ENCODE measurements at regions not wholly inside any gene's neighbourhood (a gene's known extent, or its start where the extent isn't known, plus 50 kb on each side); places are given as distances from the start of the nearest gene placed in this dataset.
"Not testable (repeated sequence)": the region's sequence is repeated elsewhere in the genome, so short reads cannot be mapped to it uniquely, and the experiment has no call there.

DNA sequence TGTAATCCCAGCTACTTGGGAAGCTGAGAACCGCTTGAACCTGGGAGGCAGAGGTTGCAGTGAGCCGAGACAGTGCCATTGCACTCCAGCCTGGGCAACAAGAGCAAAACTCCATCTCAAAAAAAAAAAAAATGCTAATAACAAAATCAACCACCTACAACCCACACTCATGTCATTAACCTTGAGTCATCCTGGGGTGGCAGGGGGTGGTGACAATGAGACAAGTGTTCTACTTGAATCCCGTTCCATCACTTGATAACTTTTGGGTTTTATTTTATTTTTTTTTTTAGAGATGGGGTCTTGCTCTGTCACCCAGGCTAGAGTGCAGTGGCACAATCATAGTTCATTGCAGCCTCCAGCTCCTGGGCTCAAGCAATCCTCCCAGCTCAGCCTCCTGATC lies 80.0 kb upstream of the PARD3 start:
- TF ChIP-seq, protein P1, sequence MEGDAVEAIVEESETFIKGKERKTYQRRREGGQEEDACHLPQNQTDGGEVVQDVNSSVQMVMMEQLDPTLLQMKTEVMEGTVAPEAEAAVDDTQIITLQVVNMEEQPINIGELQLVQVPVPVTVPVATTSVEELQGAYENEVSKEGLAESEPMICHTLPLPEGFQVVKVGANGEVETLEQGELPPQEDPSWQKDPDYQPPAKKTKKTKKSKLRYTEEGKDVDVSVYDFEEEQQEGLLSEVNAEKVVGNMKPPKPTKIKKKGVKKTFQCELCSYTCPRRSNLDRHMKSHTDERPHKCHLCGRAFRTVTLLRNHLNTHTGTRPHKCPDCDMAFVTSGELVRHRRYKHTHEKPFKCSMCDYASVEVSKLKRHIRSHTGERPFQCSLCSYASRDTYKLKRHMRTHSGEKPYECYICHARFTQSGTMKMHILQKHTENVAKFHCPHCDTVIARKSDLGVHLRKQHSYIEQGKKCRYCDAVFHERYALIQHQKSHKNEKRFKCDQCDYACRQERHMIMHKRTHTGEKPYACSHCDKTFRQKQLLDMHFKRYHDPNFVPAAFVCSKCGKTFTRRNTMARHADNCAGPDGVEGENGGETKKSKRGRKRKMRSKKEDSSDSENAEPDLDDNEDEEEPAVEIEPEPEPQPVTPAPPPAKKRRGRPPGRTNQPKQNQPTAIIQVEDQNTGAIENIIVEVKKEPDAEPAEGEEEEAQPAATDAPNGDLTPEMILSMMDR (IDR thresholded peaks at IDR 0.05; ENCODE audit: borderline replicate concordance, extremely low read depth, low read length, poor library complexity, severe bottlenecking) = not testable (repeated sequence)
- not testable (repeated sequence) for TF ChIP-seq EZH2 (IDR thresholded peaks at IDR 0.05; ENCODE audit: borderline replicate concordance, low read depth, low read length, severe bottlenecking)
